ENCODE measurements at regions not wholly inside any gene's neighbourhood (a gene's known extent, or its start where the extent isn't known, plus 50 kb on each side); places are given as distances from the start of the nearest gene placed in this dataset.

DNA sequence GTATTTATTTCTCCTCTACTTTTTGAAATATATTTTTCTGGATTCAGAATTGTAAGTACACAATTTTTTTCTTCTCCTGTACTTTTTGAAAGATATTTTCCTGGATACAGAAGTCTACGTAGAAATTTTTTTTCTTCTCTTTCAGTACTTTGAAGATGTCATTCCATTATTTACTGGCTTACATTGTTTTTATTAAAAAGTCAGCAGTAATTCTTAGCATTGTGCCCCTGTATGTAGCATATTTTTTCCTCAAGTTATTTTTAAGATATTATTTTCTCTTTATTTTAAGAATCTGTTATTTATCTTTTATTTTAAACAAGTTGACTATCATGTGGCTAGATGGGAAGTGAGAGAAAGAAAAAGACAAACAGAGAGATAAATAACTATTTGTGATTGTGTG, 119.0 kb upstream of the NPSR1 start:
- H3K56ac ChIP-seq (ENCODE audit: insufficient read length, low read depth, low read length): no peak overlapping the region
- no peak overlapping the region for H3K4ac ChIP-seq (ENCODE audit: low read depth, low read length)
- WGBS (ENCODE audit: extremely low coverage, insufficient read length, low lambda C conversion rate): no CpG with 5 or more reads among the region's 1 CpG
- no peaks in the 10 kb centered on the region for H3K27me3 ChIP-seq (ENCODE audit: insufficient read depth, low read length)
- Mint-ChIP-seq H3K4me3 (no peak overlapping the region), H3K9me3 (peaks cover 15 to 26% of the 10 kb centered on the region in 2 experiments), H3K4me1 (no peaks in the 10 kb centered on the region), H3K36me3 (ENCODE audit: insufficient read depth in 1 of 3, low read depth in 3 of 3) (peaks cover 4 to 9% (median 7%) of the 10 kb centered on the region in 3 experiments), H3K27ac (no peak overlapping the region), H3K27me3 (ENCODE audit: low read depth) (no peaks in the 10 kb centered on the region; the same call in none of the 2 replicates)
- H2BK5ac ChIP-seq (ENCODE audit: insufficient read length, low read length): no peak overlapping the region
- no peaks in the 10 kb centered on the region for H3K23me2 ChIP-seq (ENCODE audit: insufficient read length, low read depth, low read length, poor library complexity, severe bottlenecking)
- H2BK12ac ChIP-seq (ENCODE audit: insufficient read length, low read depth, low read length): no peak overlapping the region
- H3K14ac ChIP-seq (ENCODE audit: insufficient read depth, low read length): no peak overlapping the region
- no peak overlapping the region for H2BK120ac ChIP-seq (ENCODE audit: low read depth, low read length, poor library complexity, severe bottlenecking)
- H3K27ac ChIP-seq (ENCODE audit: insufficient read length, low read depth, low read length): no peak overlapping the region
- no peak overlapping the region for H3K18ac ChIP-seq (ENCODE audit: insufficient read length, low read depth, low read length)
- H3K9ac ChIP-seq (ENCODE audit: extremely low read depth, insufficient read length, low read length): no peak overlapping the region
- no peak overlapping the region for H2BK15ac ChIP-seq (ENCODE audit: low read depth, low read length)
- no peaks in the 10 kb centered on the region for H4K20me1 ChIP-seq (ENCODE audit: control insufficient read depth, insufficient read depth, insufficient read length)
- H4K8ac ChIP-seq (replicated peaks; ENCODE audit: insufficient read length, low read depth, low read length): no peak overlapping the region
- no peak for DNase-seq
- H3K23ac ChIP-seq (ENCODE audit: insufficient read length, low read depth, low read length): no peak overlapping the region
- no peaks in the 10 kb centered on the region for H3K79me1 ChIP-seq (ENCODE audit: insufficient read depth, low read depth, low read length, poor library complexity, severe bottlenecking)
- no peak overlapping the region for H3K4me2 ChIP-seq (ENCODE audit: insufficient read depth, insufficient read length, low read length)
- no peak overlapping the region for H2BK20ac ChIP-seq (ENCODE audit: low read depth, low read length, poor library complexity, severe bottlenecking)
- H2AK5ac ChIP-seq (ENCODE audit: insufficient read length, low read length): no peak overlapping the region
- H4K5ac ChIP-seq (ENCODE audit: insufficient read length, low read depth, low read length): no peak overlapping the region
- TF ChIP-seq CTCF (conservative IDR thresholded peaks at IDR 0.05): no peak
- H3K79me2 ChIP-seq (ENCODE audit: insufficient read depth, low read length): no peaks in the 10 kb centered on the region
- no peaks in the 10 kb centered on the region for H3K4me1 ChIP-seq (ENCODE audit: insufficient read depth, low read length)
- no peaks in the 10 kb centered on the region for H3K9me3 ChIP-seq (ENCODE audit: control insufficient read depth, low read depth, low read length)
- H4K91ac ChIP-seq (ENCODE audit: insufficient read length, low read depth, low read length): no peak overlapping the region
- no peak overlapping the region for H2AFZ ChIP-seq (ENCODE audit: low read length)
- H3T11ph ChIP-seq (ENCODE audit: low read length): no peak overlapping the region

All from H9 (cell line).